ENCODE measurements at regions not wholly inside any gene's neighbourhood (a gene's known extent, or its start where the extent isn't known, plus 50 kb on each side); places are given as distances from the start of the nearest gene placed in this dataset.

- no peaks in the 10 kb centered on the region for H3K36me3 ChIP-seq (ENCODE audit: insufficient read depth, low read length)
- no peaks in the 10 kb centered on the region for H3F3A ChIP-seq (ENCODE audit: insufficient read depth, low read length)
- no peaks in the 10 kb centered on the region for H3K27me3 ChIP-seq (ENCODE audit: insufficient read depth, low read length)
- H3K9ac ChIP-seq (ENCODE audit: low read length): no peak overlapping the region
- no peaks in the 10 kb centered on the region for H4K20me1 ChIP-seq (ENCODE audit: insufficient read depth, low read length)
- H3K4me2 ChIP-seq (ENCODE audit: low read length): no peak overlapping the region
- TF ChIP-seq, protein P1, sequence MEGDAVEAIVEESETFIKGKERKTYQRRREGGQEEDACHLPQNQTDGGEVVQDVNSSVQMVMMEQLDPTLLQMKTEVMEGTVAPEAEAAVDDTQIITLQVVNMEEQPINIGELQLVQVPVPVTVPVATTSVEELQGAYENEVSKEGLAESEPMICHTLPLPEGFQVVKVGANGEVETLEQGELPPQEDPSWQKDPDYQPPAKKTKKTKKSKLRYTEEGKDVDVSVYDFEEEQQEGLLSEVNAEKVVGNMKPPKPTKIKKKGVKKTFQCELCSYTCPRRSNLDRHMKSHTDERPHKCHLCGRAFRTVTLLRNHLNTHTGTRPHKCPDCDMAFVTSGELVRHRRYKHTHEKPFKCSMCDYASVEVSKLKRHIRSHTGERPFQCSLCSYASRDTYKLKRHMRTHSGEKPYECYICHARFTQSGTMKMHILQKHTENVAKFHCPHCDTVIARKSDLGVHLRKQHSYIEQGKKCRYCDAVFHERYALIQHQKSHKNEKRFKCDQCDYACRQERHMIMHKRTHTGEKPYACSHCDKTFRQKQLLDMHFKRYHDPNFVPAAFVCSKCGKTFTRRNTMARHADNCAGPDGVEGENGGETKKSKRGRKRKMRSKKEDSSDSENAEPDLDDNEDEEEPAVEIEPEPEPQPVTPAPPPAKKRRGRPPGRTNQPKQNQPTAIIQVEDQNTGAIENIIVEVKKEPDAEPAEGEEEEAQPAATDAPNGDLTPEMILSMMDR (IDR thresholded peaks at IDR 0.05; ENCODE audit: low read length): no peak
- no peak for TF ChIP-seq EZH2 (IDR thresholded peaks at IDR 0.05; ENCODE audit: borderline replicate concordance, low read length)
- H3K4me3 ChIP-seq (ENCODE audit: low read depth, low read length, poor library complexity, severe bottlenecking): no peak overlapping the region
- H3K79me2 ChIP-seq (ENCODE audit: insufficient read depth, low read length): no peaks in the 10 kb centered on the region
- H2AFZ ChIP-seq (ENCODE audit: low read length): peak overlapping the region; percentile 67; the same call in 1 of the 2 replicates
- H3K4me1 ChIP-seq (ENCODE audit: insufficient read depth, low read length, severe bottlenecking): peaks cover 48% of the 10 kb centered on the region
- no peaks in the 10 kb centered on the region for H3K9me3 ChIP-seq (ENCODE audit: low read length)
- no peaks in the 10 kb centered on the region for H3K9me2 ChIP-seq (ENCODE audit: low read depth, low read length)
- H3K27ac ChIP-seq (ENCODE audit: low read depth, low read length, poor library complexity, severe bottlenecking): no peak overlapping the region
Observed at GRCh38 chr3:163927521-163927920, 1150.8 kb downstream of the SI start.

GRCh38 chr3:163924600-163924999, 1153.7 kb downstream of the SI start:
- H3K9me3 ChIP-seq (ENCODE audit: low read length): no peaks in the 10 kb centered on the region
- H3K4me2 ChIP-seq (ENCODE audit: low read length): peak overlapping the region; percentile 48
- H3F3A ChIP-seq (ENCODE audit: insufficient read depth, low read length): no peaks in the 10 kb centered on the region
- H3K27me3 ChIP-seq (ENCODE audit: insufficient read depth, low read length): no peaks in the 10 kb centered on the region
- no peaks in the 10 kb centered on the region for H4K20me1 ChIP-seq (ENCODE audit: insufficient read depth, low read length)
- peak overlapping the region; percentile 89 for H3K27ac ChIP-seq (ENCODE audit: low read depth, low read length, poor library complexity, severe bottlenecking)
- no peaks in the 10 kb centered on the region for H3K79me2 ChIP-seq (ENCODE audit: insufficient read depth, low read length)
- peaks cover 46% of the 10 kb centered on the region for H3K4me1 ChIP-seq (ENCODE audit: insufficient read depth, low read length, severe bottlenecking)
- peak overlapping the region; percentile 25 for H3K4me3 ChIP-seq (ENCODE audit: low read depth, low read length, poor library complexity, severe bottlenecking)
- no peaks in the 10 kb centered on the region for H3K36me3 ChIP-seq (ENCODE audit: insufficient read depth, low read length)
- peak overlapping the region; percentile 64 for H2AFZ ChIP-seq (ENCODE audit: low read length)
- peak overlapping the region; percentile 15; the same call in 1 of the 2 replicates for H3K9ac ChIP-seq (ENCODE audit: low read length)
- H3K9me2 ChIP-seq (ENCODE audit: low read depth, low read length): no peaks in the 10 kb centered on the region
- TF ChIP-seq, protein P1 (IDR thresholded peaks at IDR 0.05; ENCODE audit: low read length): no peak
- no peak for TF ChIP-seq EZH2 (IDR thresholded peaks at IDR 0.05; ENCODE audit: borderline replicate concordance, low read length)

DNA sequence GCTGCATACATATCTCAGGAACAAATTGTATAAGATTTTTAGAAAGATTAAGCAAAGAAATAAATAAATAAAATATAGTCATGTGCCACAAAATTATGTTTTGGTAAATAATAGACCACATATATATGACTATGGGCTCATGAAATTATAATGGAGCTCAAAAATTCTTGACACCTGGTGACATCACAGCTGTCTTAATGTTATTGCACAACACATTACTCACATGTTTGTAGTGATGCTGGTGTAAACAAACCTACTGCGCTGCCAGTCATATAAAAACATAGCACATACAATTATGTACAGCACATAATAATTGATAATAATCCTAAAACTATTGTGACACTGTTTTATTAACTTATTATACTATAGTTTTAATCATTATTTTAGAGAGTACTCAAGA, 1159.1 kb downstream of the SI start:
- H3K9me3 ChIP-seq (ENCODE audit: low read length): no peaks in the 10 kb centered on the region
- peaks cover 6% of the 10 kb centered on the region for H3K4me1 ChIP-seq (ENCODE audit: insufficient read depth, low read length, severe bottlenecking)
- H4K20me1 ChIP-seq (ENCODE audit: insufficient read depth, low read length): no peaks in the 10 kb centered on the region
- H3K4me2 ChIP-seq (ENCODE audit: low read length): no peak overlapping the region
- H3K27ac ChIP-seq (ENCODE audit: low read depth, low read length, poor library complexity, severe bottlenecking): no peak overlapping the region
- no peak overlapping the region for H2AFZ ChIP-seq (ENCODE audit: low read length)
- H3K9me2 ChIP-seq (ENCODE audit: low read depth, low read length): no peaks in the 10 kb centered on the region
- H3F3A ChIP-seq (ENCODE audit: insufficient read depth, low read length): no peaks in the 10 kb centered on the region
- no peaks in the 10 kb centered on the region for H3K36me3 ChIP-seq (ENCODE audit: insufficient read depth, low read length)
- TF ChIP-seq, protein P1 (IDR thresholded peaks at IDR 0.05; ENCODE audit: low read length): no peak
- TF ChIP-seq EZH2 (IDR thresholded peaks at IDR 0.05; ENCODE audit: borderline replicate concordance, low read length): no peak
- H3K9ac ChIP-seq (ENCODE audit: low read length): no peak overlapping the region
- no peaks in the 10 kb centered on the region for H3K27me3 ChIP-seq (ENCODE audit: insufficient read depth, low read length)
- H3K4me3 ChIP-seq (ENCODE audit: low read depth, low read length, poor library complexity, severe bottlenecking): no peak overlapping the region
- H3K79me2 ChIP-seq (ENCODE audit: insufficient read depth, low read length): no peaks in the 10 kb centered on the region
